Stomach (tissue), 8 donors: ENCODE measurements at regions not wholly inside any gene's neighbourhood (a gene's known extent, or its start where the extent isn't known, plus 50 kb on each side); places are given as distances from the start of the nearest gene placed in this dataset.
A peak's percentile ranks its signal among the peaks of the same experiment; 100 is the strongest.

ENCODE experiments used
- DNase-seq, 2 donors: peaks; one replicate each; pipeline versions ENCODE4 v3.0.0 to v3.0.0-alpha.2; 2013 to 2019
- H3K27ac ChIP-seq, 5 donors: fragments of 200-600 bp in 4 of 5; sonication (generic) in 4 of 5; one replicate each; pipeline ENCODE4 v1.5.1; 2013 to 2019; ENCODE audit warnings: mild to moderate bottlenecking in 1 of 5, moderate library complexity in 1 of 5
- H3K27me3 ChIP-seq, 3 donors: fragments of 200-600 bp; sonication (generic); one replicate each; pipeline ENCODE4 v1.5.1; 2017 to 2019; ENCODE audit warnings: mixed run types in 1 of 3
- H3K36me3 ChIP-seq, 4 donors: fragments of 200-600 bp; sonication (generic); 1 replicate in 3 of 4; 2 replicates in 1 of 4; pipeline ENCODE4 v1.5.1; 2016 to 2019
- H3K4me1 ChIP-seq, 4 donors: fragments of 200-600 bp; sonication (generic); one replicate each; pipeline ENCODE4 v1.5.1; 2016 to 2019
- H3K4me3 ChIP-seq, 4 donors: fragments of 200-600 bp; sonication (generic) in 3 of 4; one replicate each; pipeline ENCODE4 v1.5.1; 2016 to 2019; ENCODE audit warnings: mild to moderate bottlenecking in 1 of 4
- H3K9me3 ChIP-seq, 4 donors: fragments of 200-600 bp; sonication (generic); one replicate each; pipeline ENCODE4 v1.5.1; 2016 to 2019
- EP300 ChIP-seq: sonication (generic); formaldehyde crosslinking; IDR thresholded peaks from one replicate; pipeline ENCODE4 v1.6.1; 2017; ENCODE audit warnings: antibody characterized with exemption
- POLR2A ChIP-seq, 4 donors: fragments of 450-650 bp; IDR thresholded peaks; one replicate each; pipeline ENCODE4 v1.6.1; 2016; ENCODE audit warnings: antibody characterized with exemption in 4 of 4, control low read depth in 2 of 4, mild to moderate bottlenecking in 1 of 4, moderate library complexity in 1 of 4
- POLR2AphosphoS5 ChIP-seq, 3 donors: sonication (generic); formaldehyde crosslinking; IDR thresholded peaks; one replicate each; pipeline ENCODE4 v1.6.1; 2016; ENCODE audit warnings: antibody characterized with exemption in 3 of 3
- WGBS, 5 donors: extraction: QIAGEN DNeasy Blood & Tissue Kit in 3 of 5; methylation state at CpG; one replicate each; pipeline versions ENCODE4 v1.1.5 to v1.1.7; 2013 to 2018; 5-methylcytosine and 5-hydroxymethylcytosine counted together
- intact Hi-C: fragments of 100-400 bp; cut with DNase I; formaldehyde crosslinking; loops from one replicate; pipeline ENCODE4 v1.15.1; 2023; ENCODE audit warnings: low total_unique reads
- small RNA-seq, 4 donors: library from RNA; depleted of rRNA; stranded (forward); fragments of <200 nt; gene quantifications; one replicate each; pipeline ENCODE3, GENCODE V24; 2016
- TF ChIP-seq, protein P1 (sequence below), 7 experiments: fragments of 450-650 bp in 4 of 7; fragments of 200-600 bp in 3 of 7; sonication (generic) in 3 of 7; IDR thresholded peaks; one replicate each; pipeline ENCODE4 v1.5.1; 2016 to 2019; ENCODE audit warnings: antibody characterized with exemption in 7 of 7, control low read depth in 2 of 7, mild to moderate bottlenecking in 1 of 7
- donor health status: healthy with polysubstance abuse.
- donor health status: Bipolar disorder and iron deficiency.
- donor health status: healthy.

DNA sequence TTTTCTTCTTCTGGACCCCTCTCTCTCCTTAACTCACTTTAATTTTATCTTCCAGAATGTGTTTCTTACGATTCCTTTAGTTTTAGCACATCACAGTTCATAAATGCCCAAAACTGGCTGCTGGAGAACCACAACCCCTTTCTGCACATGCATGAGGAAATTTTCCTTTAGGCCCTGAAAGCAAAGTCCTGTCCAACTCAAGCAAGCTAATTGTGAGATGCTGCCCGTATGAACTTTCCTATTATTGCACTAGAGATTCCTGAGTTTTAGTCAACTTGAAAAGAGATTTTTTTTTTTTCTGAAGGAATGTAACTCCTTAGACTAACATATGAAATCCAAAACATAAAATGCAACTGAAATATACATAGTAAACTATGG, 52.1 kb upstream of the DAB2 start:
- DNase-seq: no peak
- H3K4me1 ChIP-seq: no peaks in the 10 kb centered on the region
- no peaks in the 10 kb centered on the region for H3K9me3 ChIP-seq
- WGBS, 5 donors: 84 to 91% (median 87%) methylated on average over 2 of the region's 2 CpGs
- TF ChIP-seq EP300: no peak
- no peak for TF ChIP-seq POLR2A (IDR thresholded peaks at IDR 0.05)
- H3K27ac ChIP-seq: no peak overlapping the region
- no peak overlapping the region for H3K4me3 ChIP-seq
- H3K36me3 ChIP-seq: no peaks in the 10 kb centered on the region
- H3K27me3 ChIP-seq: no peaks in the 10 kb centered on the region
- intact Hi-C loops: no loop called here

DNA sequence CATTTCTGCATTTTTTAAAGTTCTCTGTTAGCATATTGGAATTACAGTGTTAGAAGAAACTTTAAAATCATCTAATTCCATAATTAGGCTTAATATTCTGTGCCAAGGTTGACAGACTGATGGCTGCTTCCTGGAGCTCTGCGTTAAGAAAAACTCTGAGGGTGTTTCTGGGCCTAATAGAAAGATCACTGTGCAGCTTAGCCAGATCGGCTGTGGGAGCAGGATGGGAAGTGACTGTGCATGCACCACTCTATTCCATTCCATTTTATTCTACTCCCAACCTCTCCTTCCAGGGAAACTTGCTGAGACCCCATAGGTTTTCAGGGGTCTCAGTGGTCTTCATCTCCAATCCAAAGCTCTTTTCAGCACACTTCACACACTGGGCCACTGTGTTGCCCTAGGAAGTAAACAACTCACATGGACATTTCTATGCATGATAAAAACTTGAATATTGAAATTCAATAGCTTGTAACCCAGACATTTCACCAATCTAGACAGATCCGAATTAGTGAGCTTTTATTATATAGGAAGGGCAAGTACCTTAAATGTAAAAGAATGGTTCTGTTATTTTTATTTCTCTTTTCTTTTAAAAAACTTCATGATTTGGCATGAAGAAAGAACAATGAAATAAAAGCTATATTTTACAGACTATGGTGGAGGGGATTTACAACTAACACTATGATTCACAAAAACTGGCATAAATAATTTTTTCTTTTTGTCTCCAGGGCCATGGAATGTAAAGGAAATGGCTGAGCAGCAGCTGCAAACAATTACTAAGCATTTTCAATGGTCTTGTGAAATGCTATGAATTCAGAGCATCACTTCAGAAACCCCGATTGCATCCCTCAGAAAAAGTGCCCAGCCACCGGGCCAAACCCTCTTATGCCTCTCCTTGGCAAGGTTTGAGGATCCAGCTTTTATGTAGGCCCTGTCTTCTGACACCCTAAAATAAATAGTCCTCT, 51.4 kb upstream of the DAB2 start:
- 58 to 84% (median 79%) methylated on average over 5 of the region's 5 CpGs for WGBS, 5 donors
- peak in 1 of 2 donors; percentile 23 for DNase-seq
- Histone ChIP-seq H3K4me1 (no peaks in the 10 kb centered on the region), H3K27me3 (no peaks in the 10 kb centered on the region), H3K4me3 (no peak overlapping the region), H3K9me3 (no peaks in the 10 kb centered on the region), H3K27ac (peak overlapping the region in 1 of 5 donors; percentile 16), H3K36me3 (no peaks in the 10 kb centered on the region)
- TF ChIP-seq EP300 (no peak), POLR2AphosphoS5 (IDR thresholded peaks at IDR 0.05) (no peak)
- intact Hi-C loops: no loop called here

DNA sequence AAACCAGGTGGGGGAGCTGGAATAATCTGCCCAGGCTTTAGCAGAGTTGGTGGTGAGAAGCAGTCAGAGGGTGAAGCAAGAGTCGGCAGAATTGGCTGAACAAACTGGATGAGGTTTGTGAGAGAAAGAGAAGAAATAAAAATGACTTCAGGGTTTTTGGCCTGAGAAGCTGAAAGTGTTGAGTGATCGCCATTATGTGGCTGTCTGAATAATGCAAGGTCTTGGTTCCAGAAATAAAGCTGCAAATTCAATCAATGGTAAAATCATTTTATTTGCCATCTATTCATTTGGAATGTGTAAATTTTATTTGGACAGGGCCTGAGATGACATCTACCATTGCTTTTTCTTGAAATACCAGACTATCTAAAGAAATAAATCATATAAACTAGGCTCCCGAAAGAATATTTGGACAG, 50.4 kb upstream of the DAB2 start:
- WGBS, 5 donors: 73 to 91% (median 80%) methylated on average over 3 of the region's 3 CpGs
- no peaks in the 10 kb centered on the region for H3K27me3 ChIP-seq
- H3K4me3 ChIP-seq: no peak overlapping the region
- intact Hi-C loops: no loop called here
- TF ChIP-seq, protein P1, sequence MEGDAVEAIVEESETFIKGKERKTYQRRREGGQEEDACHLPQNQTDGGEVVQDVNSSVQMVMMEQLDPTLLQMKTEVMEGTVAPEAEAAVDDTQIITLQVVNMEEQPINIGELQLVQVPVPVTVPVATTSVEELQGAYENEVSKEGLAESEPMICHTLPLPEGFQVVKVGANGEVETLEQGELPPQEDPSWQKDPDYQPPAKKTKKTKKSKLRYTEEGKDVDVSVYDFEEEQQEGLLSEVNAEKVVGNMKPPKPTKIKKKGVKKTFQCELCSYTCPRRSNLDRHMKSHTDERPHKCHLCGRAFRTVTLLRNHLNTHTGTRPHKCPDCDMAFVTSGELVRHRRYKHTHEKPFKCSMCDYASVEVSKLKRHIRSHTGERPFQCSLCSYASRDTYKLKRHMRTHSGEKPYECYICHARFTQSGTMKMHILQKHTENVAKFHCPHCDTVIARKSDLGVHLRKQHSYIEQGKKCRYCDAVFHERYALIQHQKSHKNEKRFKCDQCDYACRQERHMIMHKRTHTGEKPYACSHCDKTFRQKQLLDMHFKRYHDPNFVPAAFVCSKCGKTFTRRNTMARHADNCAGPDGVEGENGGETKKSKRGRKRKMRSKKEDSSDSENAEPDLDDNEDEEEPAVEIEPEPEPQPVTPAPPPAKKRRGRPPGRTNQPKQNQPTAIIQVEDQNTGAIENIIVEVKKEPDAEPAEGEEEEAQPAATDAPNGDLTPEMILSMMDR (IDR thresholded peaks at IDR 0.05): no peak
- TF ChIP-seq EP300 (no peak), POLR2AphosphoS5 (IDR thresholded peaks at IDR 0.05) (no peak), POLR2A (IDR thresholded peaks at IDR 0.05) (no peak)
- DNase-seq: no peak
- H3K27ac ChIP-seq: peak overlapping the region in 1 of 5 donors; percentile 30
- no peaks in the 10 kb centered on the region for H3K36me3 ChIP-seq
- no peaks in the 10 kb centered on the region for H3K9me3 ChIP-seq
- H3K4me1 ChIP-seq: no peaks in the 10 kb centered on the region

Small RNA genes lying in the stretch of these regions (small RNA-seq; reads per million reads assigned to genes)
- gene RNU1-150P: 0 reads per million in 4 donors
